ENCODE measurements at regions not wholly inside any gene's neighbourhood (a gene's known extent, or its start where the extent isn't known, plus 50 kb on each side); places are given as distances from the start of the nearest gene placed in this dataset.

- DNase-seq (ENCODE audit: low read depth in 1 of 2, low spot score in 1 of 2), result no peak
- in situ Hi-C loops (cut with HindIII; ENCODE audit: low pct_unique_long_range_greater_than_20kb, low sequenced_read_pairs), result no loop called here
- TF ChIP-seq JUND (IDR thresholded peaks at IDR 0.05; ENCODE audit: low read depth), result no peak
These were observed 57.6 kb downstream of the PTTG1 start for GRCh38 chr5:160479220-160479619.

DNA sequence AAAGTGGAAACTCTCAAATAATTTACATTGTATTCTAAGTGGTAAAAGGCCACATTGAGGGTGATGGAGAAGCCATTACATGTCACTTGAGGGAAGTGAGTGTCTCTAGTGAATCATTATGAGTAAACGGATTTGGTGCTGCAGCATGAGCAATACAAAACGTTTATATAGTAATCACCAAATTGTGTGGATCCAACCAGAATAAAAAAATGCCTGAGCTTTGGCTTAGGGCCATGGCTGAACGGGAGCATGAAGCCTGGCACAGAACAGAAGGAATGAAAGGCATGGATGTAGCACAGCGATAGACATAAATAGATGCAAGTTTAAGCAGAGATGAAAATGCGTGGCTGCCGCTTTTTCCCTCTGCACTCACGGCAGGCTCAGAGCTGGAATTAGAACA is 58.3 kb downstream of the PTTG1 start:
- in situ Hi-C loops (cut with HindIII; ENCODE audit: low pct_unique_long_range_greater_than_20kb, low sequenced_read_pairs), result no loop called here
- DNase-seq (ENCODE audit: low read depth in 1 of 2, low spot score in 1 of 2), result no peak
- no peak for TF ChIP-seq JUND (IDR thresholded peaks at IDR 0.05; ENCODE audit: low read depth)

DNA sequence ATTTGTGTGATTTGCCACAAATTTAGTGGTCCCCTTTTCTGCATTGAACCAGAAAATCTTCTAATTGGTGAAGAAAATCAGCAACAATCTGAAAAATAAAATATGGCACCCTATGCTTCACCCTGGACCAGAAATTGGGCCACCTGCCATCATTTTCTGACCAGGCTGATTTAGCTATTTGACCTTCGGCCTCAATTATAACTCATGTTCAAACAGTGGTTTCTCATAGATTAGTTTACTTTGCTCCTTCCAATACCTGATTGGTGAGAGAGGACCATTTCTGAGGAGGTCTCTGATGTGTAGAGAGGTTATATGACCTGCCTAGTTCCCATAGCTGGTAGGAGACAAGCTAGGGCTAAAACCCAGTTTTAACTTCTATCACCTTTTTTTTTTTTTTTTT is 59.0 kb downstream of the PTTG1 start:
- DNase-seq (ENCODE audit: low read depth in 1 of 2, low spot score in 1 of 2), result no peak
- in situ Hi-C loops (cut with HindIII; ENCODE audit: low pct_unique_long_range_greater_than_20kb, low sequenced_read_pairs), result no loop called here
- TF ChIP-seq JUND (IDR thresholded peaks at IDR 0.05; ENCODE audit: low read depth), result no peak

DNA sequence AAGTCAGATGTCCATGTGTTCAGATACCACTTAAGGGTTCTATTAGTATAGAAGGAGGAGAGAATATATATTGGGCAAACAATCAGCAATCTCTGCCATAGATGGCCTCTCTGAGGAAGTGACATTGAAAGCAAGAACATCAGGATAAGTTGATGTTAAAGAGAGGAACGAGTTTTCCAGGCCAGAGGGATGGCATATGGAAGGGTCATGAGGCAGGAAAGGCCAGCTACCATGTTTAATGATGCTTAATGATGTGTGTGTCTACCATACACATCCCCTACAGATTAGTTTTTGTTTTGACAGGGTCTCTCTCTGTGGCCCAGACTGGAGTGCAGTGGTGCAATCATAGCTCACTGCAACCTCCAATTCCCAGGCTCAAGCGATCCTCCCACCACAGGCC is 63.0 kb downstream of the PTTG1 start:
- TF ChIP-seq JUND (IDR thresholded peaks at IDR 0.05; ENCODE audit: low read depth), result no peak
- DNase-seq (ENCODE audit: low read depth in 1 of 2, low spot score in 1 of 2), result no peak
- in situ Hi-C loops (cut with HindIII; ENCODE audit: low pct_unique_long_range_greater_than_20kb, low sequenced_read_pairs), result no loop called here

DNA sequence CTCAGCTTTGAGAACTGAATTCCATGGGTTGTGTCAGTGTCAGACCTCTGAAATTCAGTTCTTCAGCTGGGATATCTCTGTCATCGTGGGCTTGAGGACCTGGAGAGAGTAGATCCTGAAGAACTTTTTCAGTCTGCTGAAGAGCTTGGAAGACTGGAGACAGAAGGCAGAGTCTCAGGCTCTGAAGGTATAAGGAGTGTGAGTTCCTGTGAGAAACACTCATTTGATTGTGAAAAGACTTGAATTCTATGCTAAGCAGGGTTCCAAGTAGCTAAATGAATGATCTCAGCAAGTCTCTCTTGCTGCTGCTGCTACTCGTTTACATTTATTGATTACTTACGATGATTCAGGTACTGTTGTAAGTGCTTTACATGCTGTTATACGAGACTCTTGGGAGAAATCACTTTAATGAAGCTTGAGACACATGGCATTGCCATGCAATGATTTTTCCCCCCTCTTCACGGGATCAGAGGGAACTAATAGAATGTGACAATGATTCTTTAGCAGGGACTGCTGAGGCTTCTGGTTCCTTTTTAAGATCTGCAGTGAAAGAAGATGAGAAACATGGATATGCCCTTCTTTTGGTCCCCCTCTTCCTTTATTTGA is 63.8 kb downstream of the PTTG1 start:
- DNase-seq (ENCODE audit: low read depth in 1 of 2, low spot score in 1 of 2), result no peak
- in situ Hi-C loops (cut with HindIII; ENCODE audit: low pct_unique_long_range_greater_than_20kb, low sequenced_read_pairs), result no loop called here
- no peak for TF ChIP-seq JUND (IDR thresholded peaks at IDR 0.05; ENCODE audit: low read depth)

DNA sequence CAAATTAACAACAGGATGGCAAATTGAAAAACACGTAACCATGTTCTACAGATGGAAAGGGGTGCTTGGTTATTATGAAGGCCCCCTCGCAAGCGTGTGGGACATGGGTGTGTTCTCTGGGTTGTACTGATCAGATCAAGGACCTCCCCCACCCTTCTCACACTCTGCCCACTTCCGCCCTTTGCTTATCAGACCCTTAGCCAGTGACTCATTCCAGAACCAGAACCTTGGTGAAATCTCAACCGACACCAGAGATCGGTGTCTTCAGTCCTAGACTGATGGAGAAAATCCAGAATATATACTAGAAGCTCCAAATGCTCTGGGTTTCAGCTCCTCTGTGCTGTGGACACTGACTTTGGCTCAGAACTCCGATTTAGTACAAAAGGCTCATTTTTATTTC is 64.9 kb downstream of the PTTG1 start:
- no peak for DNase-seq (ENCODE audit: low read depth in 1 of 2, low spot score in 1 of 2)
- no peak for TF ChIP-seq JUND (IDR thresholded peaks at IDR 0.05; ENCODE audit: low read depth)
- in situ Hi-C loops (cut with HindIII; ENCODE audit: low pct_unique_long_range_greater_than_20kb, low sequenced_read_pairs), result no loop called here

GRCh38 chr5:160488394-160489325 is 67.0 kb downstream of the PTTG1 start:
- in situ Hi-C loops (cut with HindIII; ENCODE audit: low pct_unique_long_range_greater_than_20kb, low sequenced_read_pairs), result no loop called here

DNA sequence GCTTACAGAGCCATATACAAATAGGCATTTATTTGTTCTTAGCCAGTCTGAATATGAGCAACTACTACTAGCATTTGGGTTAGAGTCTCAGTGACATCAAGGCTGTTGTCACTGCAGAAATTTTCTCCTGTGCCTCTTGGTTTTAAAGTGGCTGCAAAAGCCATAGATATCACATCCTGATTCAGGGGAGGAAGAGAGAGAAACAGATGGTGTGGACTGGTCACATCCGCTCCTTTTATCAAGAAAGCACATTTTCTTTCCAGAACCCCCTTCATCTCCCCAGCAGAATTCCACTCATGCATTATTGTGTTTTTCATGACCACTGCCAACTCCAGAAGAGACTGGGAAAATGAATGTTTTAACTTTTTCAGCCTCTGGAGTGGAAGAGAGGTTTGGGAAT is 69.8 kb downstream of the PTTG1 start:
- in situ Hi-C loops (cut with HindIII; ENCODE audit: low pct_unique_long_range_greater_than_20kb, low sequenced_read_pairs), result no loop called here
- no peak for DNase-seq (ENCODE audit: low read depth in 1 of 2, low spot score in 1 of 2)
- TF ChIP-seq JUND (IDR thresholded peaks at IDR 0.05; ENCODE audit: low read depth), result no peak

More at GRCh38 chr5:160488394-160489325, 67.0 kb downstream of the PTTG1 start:
- DNase-seq (ENCODE audit: low read depth in 1 of 2, low spot score in 1 of 2), result no peak
- no peak for TF ChIP-seq JUND (IDR thresholded peaks at IDR 0.05; ENCODE audit: low read depth)

GRCh38 chr5:160492565-160492964 is 70.9 kb downstream of the PTTG1 start:
- no peak for TF ChIP-seq JUND (IDR thresholded peaks at IDR 0.05; ENCODE audit: low read depth)
- no peak for DNase-seq (ENCODE audit: low read depth in 1 of 2, low spot score in 1 of 2)
- in situ Hi-C loops (cut with HindIII; ENCODE audit: low pct_unique_long_range_greater_than_20kb, low sequenced_read_pairs), result no loop called here

DNA sequence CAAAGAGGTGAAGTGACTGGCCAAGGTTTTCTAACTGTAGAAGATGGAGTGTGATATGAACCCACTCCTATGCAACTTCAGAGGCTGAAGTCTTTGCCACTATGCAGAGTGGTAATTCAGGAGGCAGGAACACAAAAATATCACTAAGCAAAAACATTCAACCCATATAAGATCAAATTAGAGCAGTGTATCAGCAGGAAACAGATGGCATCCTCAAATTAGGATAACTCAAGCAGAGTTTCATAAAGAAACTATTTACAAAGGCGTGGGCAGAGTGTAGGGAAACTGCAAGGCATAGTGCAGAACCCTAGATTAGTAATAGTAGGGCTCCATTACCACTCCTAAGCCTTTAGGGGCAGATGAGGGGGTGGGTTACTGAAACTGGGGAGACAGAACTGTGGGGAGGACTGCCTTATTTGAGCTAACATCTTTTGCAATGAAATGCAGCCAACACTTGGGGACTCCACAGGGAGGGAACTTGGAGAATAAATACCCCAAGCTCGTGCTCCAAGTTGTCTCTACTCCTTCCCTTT is 72.2 kb downstream of the PTTG1 start:
- TF ChIP-seq JUND (IDR thresholded peaks at IDR 0.05; ENCODE audit: low read depth), result no peak
- DNase-seq (ENCODE audit: low read depth in 1 of 2, low spot score in 1 of 2), result no peak
- in situ Hi-C loops (cut with HindIII; ENCODE audit: low pct_unique_long_range_greater_than_20kb, low sequenced_read_pairs), result no loop called here

DNA sequence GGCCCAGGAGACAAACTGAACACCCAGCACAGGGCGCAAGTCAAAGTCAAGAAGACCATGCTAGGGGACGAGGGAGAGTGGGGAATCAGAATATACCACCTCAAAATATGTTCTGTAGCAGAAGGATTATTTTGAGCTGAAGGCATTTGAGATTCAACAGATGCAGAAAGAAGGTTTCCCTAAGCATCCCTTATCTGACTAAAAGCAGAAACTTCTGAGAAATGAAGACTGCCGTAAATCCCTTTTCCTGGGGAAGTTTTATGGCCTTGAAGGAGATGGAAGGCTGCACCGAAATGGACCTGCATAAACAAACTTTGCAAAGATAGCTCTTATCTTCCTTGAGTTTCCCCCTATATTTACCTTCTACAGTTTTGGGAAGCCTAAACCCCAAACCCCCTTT is 72.8 kb downstream of the PTTG1 start:
- no peak for DNase-seq (ENCODE audit: low read depth in 1 of 2, low spot score in 1 of 2)
- in situ Hi-C loops (cut with HindIII; ENCODE audit: low pct_unique_long_range_greater_than_20kb, low sequenced_read_pairs), result no loop called here
- TF ChIP-seq JUND (IDR thresholded peaks at IDR 0.05; ENCODE audit: low read depth), result no peak

DNA sequence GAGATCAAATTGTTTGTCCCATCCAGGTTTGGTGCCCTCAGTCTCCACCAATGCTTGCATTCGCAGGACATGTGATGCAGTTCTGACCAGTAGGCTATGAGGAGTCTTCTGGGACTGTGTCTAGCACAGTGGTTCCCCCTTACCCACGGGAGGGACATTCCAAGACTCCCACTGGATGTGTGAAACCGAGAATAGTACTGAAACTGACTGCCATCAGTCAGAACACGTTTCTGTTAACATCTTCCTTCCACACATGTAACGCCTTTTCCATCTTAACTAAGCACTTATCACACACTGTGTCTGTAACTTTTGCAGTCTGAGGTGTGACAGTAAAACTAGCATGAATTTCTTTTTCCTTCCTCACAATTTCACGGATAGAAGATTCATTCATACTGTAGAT is 74.7 kb downstream of the PTTG1 start:
- TF ChIP-seq JUND (IDR thresholded peaks at IDR 0.05; ENCODE audit: low read depth), result no peak
- in situ Hi-C loops (cut with HindIII; ENCODE audit: low pct_unique_long_range_greater_than_20kb, low sequenced_read_pairs), result no loop called here
- no peak for DNase-seq (ENCODE audit: low read depth in 1 of 2, low spot score in 1 of 2)

GRCh38 chr5:160496784-160497183 is 75.1 kb downstream of the PTTG1 start:
- in situ Hi-C loops (cut with HindIII; ENCODE audit: low pct_unique_long_range_greater_than_20kb, low sequenced_read_pairs), result no loop called here
- DNase-seq (ENCODE audit: low read depth in 1 of 2, low spot score in 1 of 2), result no peak
- no peak for TF ChIP-seq JUND (IDR thresholded peaks at IDR 0.05; ENCODE audit: low read depth)

Data from T47D (cell line).